ENCODE measurements at regions not wholly inside any gene's neighbourhood (a gene's known extent, or its start where the extent isn't known, plus 50 kb on each side); places are given as distances from the start of the nearest gene placed in this dataset.

DNA sequence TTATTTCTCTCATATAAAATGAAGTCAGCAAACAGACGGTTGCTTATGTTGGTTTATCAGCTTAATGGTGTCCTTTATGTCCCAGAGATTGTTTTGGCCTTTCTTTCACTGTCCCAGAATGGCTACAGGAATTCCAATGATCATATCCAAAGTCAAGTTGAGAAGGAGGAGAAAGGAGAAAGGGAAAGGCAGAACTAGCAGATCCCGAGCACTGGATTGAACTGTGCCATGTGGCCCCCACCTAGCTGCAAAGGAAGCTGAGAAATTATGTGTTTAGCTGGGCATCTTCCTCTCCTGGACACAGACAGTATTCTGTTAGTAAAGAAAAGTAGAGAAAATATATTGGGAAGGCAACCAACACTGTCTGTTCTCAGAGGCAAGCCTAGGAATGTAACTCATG, 90.7 kb upstream of the ANO4 start:
- H3K27me3 ChIP-seq = no peaks in the 10 kb centered on the region
- H3K9me3 ChIP-seq = no peaks in the 10 kb centered on the region
- H3K4me3 ChIP-seq = no peak overlapping the region
- WGBS, 2 donors = 80 to 91% methylated on average over 2 of the region's 2 CpGs
- no peak overlapping the region for H3K27ac ChIP-seq
- DNase-seq = no peak
- intact Hi-C loops (cut with DNase I; ENCODE audit: low total_unique reads) = no loop called here
- TF ChIP-seq POLR2A (IDR thresholded peaks at IDR 0.05) = no peak
- TF ChIP-seq, protein P1, sequence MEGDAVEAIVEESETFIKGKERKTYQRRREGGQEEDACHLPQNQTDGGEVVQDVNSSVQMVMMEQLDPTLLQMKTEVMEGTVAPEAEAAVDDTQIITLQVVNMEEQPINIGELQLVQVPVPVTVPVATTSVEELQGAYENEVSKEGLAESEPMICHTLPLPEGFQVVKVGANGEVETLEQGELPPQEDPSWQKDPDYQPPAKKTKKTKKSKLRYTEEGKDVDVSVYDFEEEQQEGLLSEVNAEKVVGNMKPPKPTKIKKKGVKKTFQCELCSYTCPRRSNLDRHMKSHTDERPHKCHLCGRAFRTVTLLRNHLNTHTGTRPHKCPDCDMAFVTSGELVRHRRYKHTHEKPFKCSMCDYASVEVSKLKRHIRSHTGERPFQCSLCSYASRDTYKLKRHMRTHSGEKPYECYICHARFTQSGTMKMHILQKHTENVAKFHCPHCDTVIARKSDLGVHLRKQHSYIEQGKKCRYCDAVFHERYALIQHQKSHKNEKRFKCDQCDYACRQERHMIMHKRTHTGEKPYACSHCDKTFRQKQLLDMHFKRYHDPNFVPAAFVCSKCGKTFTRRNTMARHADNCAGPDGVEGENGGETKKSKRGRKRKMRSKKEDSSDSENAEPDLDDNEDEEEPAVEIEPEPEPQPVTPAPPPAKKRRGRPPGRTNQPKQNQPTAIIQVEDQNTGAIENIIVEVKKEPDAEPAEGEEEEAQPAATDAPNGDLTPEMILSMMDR (IDR thresholded peaks at IDR 0.05) = no peak
- H3K36me3 ChIP-seq (ENCODE audit: low read depth, missing control alignments) = no peaks in the 10 kb centered on the region
- H3K4me1 ChIP-seq = no peaks in the 10 kb centered on the region

- intact Hi-C loops (cut with DNase I; ENCODE audit: low total_unique reads) = no loop called here
- Histone ChIP-seq H3K4me1 (no peaks in the 10 kb centered on the region), H3K36me3 (ENCODE audit: low read depth, missing control alignments) (no peaks in the 10 kb centered on the region), H3K4me3 (no peak overlapping the region), H3K27ac (no peak overlapping the region), H3K9me3 (no peaks in the 10 kb centered on the region), H3K27me3 (no peaks in the 10 kb centered on the region)
- no peak for DNase-seq
- WGBS, 2 donors = 82 to 89% methylated on average over 3 of the region's 3 CpGs
- TF ChIP-seq, protein P1 (IDR thresholded peaks at IDR 0.05) = no peak
- no peak for TF ChIP-seq POLR2A (IDR thresholded peaks at IDR 0.05)
Observed at GRCh38 chr12:100706033-100706432, 88.5 kb upstream of the ANO4 start.

DNA sequence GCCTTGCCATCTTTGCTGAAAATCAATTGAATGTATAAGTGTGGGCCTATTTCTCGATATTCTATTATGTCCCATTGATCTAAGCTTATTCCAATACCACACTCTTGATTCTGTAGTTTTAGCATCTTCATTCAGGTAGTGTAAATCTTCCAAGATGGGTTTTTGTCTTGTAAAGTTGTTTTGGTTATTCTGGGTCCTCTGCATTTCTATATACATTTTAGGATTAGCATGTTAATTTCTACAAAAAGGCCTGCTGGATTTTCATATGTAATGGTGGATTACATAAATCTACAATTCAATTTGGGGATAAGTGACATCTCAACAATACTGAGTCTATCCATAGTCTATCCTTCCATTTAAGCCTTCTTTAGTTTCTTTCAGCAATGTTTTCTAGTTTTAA, 86.0 kb upstream of the ANO4 start:
- H3K36me3 ChIP-seq (ENCODE audit: low read depth, missing control alignments) = no peaks in the 10 kb centered on the region
- H3K9me3 ChIP-seq = no peaks in the 10 kb centered on the region
- H3K4me1 ChIP-seq = no peaks in the 10 kb centered on the region
- WGBS, 2 donors = 44 to 47% methylated on average over 1 of the region's 1 CpG
- intact Hi-C loops (cut with DNase I; ENCODE audit: low total_unique reads) = no loop called here
- no peak for DNase-seq
- no peak for TF ChIP-seq POLR2A (IDR thresholded peaks at IDR 0.05)
- TF ChIP-seq, protein P1 (IDR thresholded peaks at IDR 0.05) = no peak
- H3K27me3 ChIP-seq = no peaks in the 10 kb centered on the region
- H3K27ac ChIP-seq = no peak overlapping the region
- no peak overlapping the region for H3K4me3 ChIP-seq

DNA sequence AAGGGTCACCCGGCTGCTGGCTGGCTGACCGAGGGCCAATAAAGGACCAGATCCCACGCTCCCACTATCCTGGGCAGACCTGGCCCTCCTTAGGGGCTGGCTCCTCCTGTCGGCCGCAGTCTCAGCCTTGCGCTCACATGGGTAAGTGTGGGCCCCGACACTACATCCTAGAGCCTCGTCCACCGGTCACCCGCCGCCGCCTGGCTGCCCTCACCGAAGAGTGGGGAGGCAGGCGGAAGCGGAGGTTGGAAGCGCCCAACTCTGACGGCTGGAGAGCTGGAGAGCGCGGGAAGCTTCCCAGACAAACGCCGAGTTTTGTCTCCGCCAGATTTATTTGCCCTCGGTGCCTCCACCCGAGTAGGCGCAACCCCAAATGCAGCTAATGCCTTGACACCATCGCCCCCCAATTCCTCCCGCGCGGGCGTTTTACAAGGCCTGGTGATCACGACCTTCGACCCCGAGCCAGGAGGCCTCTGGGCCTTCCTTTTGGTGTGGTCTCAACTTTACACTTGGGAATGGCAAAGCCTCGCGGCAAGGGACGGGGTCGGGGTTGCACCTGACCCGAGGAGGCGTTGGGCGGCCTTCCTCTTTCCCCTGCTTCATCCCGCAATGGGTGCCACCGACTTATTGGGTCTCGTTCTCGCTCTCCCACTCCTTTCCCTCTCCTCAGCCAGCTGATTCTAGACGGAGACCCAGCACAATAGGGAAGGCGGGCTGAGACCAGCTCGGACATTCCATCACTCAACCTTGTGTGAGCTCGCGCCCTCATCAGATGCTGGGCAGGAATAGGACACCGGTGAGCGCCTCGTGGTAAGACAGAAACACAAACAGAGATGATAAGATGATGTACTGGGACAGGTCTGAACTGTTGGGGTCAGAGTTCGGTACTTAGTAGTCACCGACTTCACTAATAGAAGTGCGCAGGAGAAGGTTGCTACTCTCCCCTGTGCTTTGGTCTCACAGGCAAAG, 78.3 kb upstream of the ANO4 start:
- peak overlapping the region in 1 of 2 donors; percentile 46 for H3K4me3 ChIP-seq
- no peak for DNase-seq
- intact Hi-C loops (cut with DNase I; ENCODE audit: low total_unique reads) = no loop called here
- WGBS, 2 donors = 33 to 39% methylated on average over 42 to 54 of the region's 55 CpGs
- no peaks in the 10 kb centered on the region for H3K4me1 ChIP-seq
- H3K9me3 ChIP-seq = no peaks in the 10 kb centered on the region
- no peak overlapping the region for H3K27ac ChIP-seq
- no peak for TF ChIP-seq POLR2A (IDR thresholded peaks at IDR 0.05)
- TF ChIP-seq, protein P1 (IDR thresholded peaks at IDR 0.05) = no peak
- H3K27me3 ChIP-seq = no peaks in the 10 kb centered on the region
- no peaks in the 10 kb centered on the region for H3K36me3 ChIP-seq (ENCODE audit: low read depth, missing control alignments)
